Spleen (tissue), 11 donors: ENCODE measurements at regions not wholly inside any gene's neighbourhood (a gene's known extent, or its start where the extent isn't known, plus 50 kb on each side); places are given as distances from the start of the nearest gene placed in this dataset.

Experiments used
- DNase-seq: peaks from one replicate; pipeline ENCODE4 v3.0.0-alpha.2; 2020
- H3K27ac ChIP-seq, 8 donors: fragments of 200-600 bp; sonication (generic) in 7 of 8; 1 replicate in 4 of 8; 2 replicates in 4 of 8; pipeline versions ENCODE4 v1.5.0 to v1.8.0; 2016 to 2021; ENCODE audit warnings: inconsistent platforms in 4 of 8, mild to moderate bottlenecking in 4 of 8, moderate library complexity in 1 of 8
- H3K27me3 ChIP-seq, 7 donors: fragments of 200-600 bp; sonication (generic) in 6 of 7; replicated peaks in 1 of 7; 1 replicate in 4 of 7; 2 replicates in 3 of 7; pipeline versions ENCODE4 v1.5.0 to v1.8.0; 2016 to 2021; ENCODE audit warnings: inconsistent platforms in 3 of 7, mild to moderate bottlenecking in 1 of 7
- H3K36me3 ChIP-seq, 6 donors: fragments of 200-600 bp; sonication (generic) in 5 of 6; 1 replicate in 4 of 6; 2 replicates in 2 of 6; pipeline versions ENCODE4 v1.5.0 to v1.8.0; 2016 to 2021; ENCODE audit warnings: inconsistent platforms in 2 of 6
- H3K4me1 ChIP-seq, 6 donors: fragments of 200-600 bp; sonication (generic) in 5 of 6; 1 replicate in 3 of 6; 2 replicates in 3 of 6; pipeline versions ENCODE4 v1.5.0 to v1.8.0; 2016 to 2021; ENCODE audit warnings: inconsistent platforms in 3 of 6
- H3K4me3 ChIP-seq, 8 donors: fragments of 200-600 bp; sonication (generic) in 7 of 8; 1 replicate in 4 of 8; 2 replicates in 4 of 8; pipeline versions ENCODE4 v1.5.0 to v1.8.0; 2016 to 2021; ENCODE audit warnings: inconsistent platforms in 4 of 8, mild to moderate bottlenecking in 4 of 8, moderate library complexity in 2 of 8
- H3K9me3 ChIP-seq, 8 donors: fragments of 200-600 bp; sonication (generic) in 7 of 8; 1 replicate in 4 of 8; 2 replicates in 4 of 8; pipeline versions ENCODE4 v1.5.0 to v1.8.0; 2016 to 2021; ENCODE audit warnings: inconsistent platforms in 4 of 8
- POLR2A ChIP-seq, 3 donors: fragments of 450-650 bp; IDR thresholded peaks; one replicate each; pipeline ENCODE4 v1.5.1; 2017; ENCODE audit warnings: antibody characterized with exemption in 3 of 3, mild to moderate bottlenecking in 1 of 3
- POLR2AphosphoS5 ChIP-seq, 3 donors: sonication (generic); formaldehyde crosslinking; IDR thresholded peaks; one replicate each; pipeline ENCODE4 v1.5.1; 2017; ENCODE audit warnings: antibody characterized with exemption in 3 of 3
- WGBS, 5 donors: extraction: QIAGEN DNeasy Blood & Tissue Kit in 3 of 5; methylation state at CpG; one replicate each; pipeline versions ENCODE4 v1.1.5 to v1.1.7; 2013 to 2018; 5-methylcytosine and 5-hydroxymethylcytosine counted together
- intact Hi-C: fragments of 100-400 bp; cut with DNase I; formaldehyde crosslinking; loops from one replicate; pipeline ENCODE4 v1.15.0; 2023; ENCODE audit warnings: low total_unique reads
- TF ChIP-seq, protein P1 (sequence below), 11 experiments: fragments of 200-600 bp in 7 of 11; fragments of 450-650 bp in 4 of 11; sonication (generic) in 4 of 11; IDR thresholded peaks in 8 of 11; conservative IDR thresholded peaks in 3 of 11; 1 replicate in 7 of 11; 2 replicates in 4 of 11; pipeline versions ENCODE4 v1.4.0 to v1.8.0; 2016 to 2021; ENCODE audit warnings: antibody characterized with exemption in 11 of 11, inconsistent platforms in 4 of 11, mild to moderate bottlenecking in 1 of 11
- donor health status: healthy with polysubstance abuse.
- donor health status: DM: no; HTN: no; CAD: no; lungs with moderate emphysema.
- donor health status: DM: no; HTN: no; CAD: no.
- donor health status: Bipolar disorder and iron deficiency.
- donor health status: healthy.
- donor health status: DM: no; HTN: no; CAD: no.
- donor health status: DM: yes; HTN: yes; CAD: no.

GRCh38 chr18:66735933-66736332, 132.0 kb upstream of the CDH19 start:
- WGBS, 5 donors = 73 to 91% (median 79%) methylated on average over 1 of the region's 1 CpG
- H3K9me3 ChIP-seq = peaks cover 0 to 10% (median 0%) of the 10 kb centered on the region in 8 donors
- no peaks in the 10 kb centered on the region for H3K4me1 ChIP-seq
- DNase-seq = no peak
- intact Hi-C loops = no loop called here
- TF ChIP-seq POLR2AphosphoS5 (IDR thresholded peaks at IDR 0.05) (no peak), POLR2A (IDR thresholded peaks at IDR 0.05) (no peak)
- TF ChIP-seq, protein P1, sequence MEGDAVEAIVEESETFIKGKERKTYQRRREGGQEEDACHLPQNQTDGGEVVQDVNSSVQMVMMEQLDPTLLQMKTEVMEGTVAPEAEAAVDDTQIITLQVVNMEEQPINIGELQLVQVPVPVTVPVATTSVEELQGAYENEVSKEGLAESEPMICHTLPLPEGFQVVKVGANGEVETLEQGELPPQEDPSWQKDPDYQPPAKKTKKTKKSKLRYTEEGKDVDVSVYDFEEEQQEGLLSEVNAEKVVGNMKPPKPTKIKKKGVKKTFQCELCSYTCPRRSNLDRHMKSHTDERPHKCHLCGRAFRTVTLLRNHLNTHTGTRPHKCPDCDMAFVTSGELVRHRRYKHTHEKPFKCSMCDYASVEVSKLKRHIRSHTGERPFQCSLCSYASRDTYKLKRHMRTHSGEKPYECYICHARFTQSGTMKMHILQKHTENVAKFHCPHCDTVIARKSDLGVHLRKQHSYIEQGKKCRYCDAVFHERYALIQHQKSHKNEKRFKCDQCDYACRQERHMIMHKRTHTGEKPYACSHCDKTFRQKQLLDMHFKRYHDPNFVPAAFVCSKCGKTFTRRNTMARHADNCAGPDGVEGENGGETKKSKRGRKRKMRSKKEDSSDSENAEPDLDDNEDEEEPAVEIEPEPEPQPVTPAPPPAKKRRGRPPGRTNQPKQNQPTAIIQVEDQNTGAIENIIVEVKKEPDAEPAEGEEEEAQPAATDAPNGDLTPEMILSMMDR (IDR thresholded peaks at IDR 0.05 in 8 of 11, conservative IDR thresholded peaks at IDR 0.05 in 3 of 11) = no peak
- no peaks in the 10 kb centered on the region for H3K36me3 ChIP-seq
- H3K4me3 ChIP-seq = no peak overlapping the region
- no peaks in the 10 kb centered on the region for H3K27me3 ChIP-seq
- no peak overlapping the region for H3K27ac ChIP-seq

GRCh38 chr18:66734451-66734850, 130.6 kb upstream of the CDH19 start:
- TF ChIP-seq POLR2AphosphoS5 (IDR thresholded peaks at IDR 0.05) (no peak), POLR2A (IDR thresholded peaks at IDR 0.05) (no peak)
- TF ChIP-seq, protein P1 (IDR thresholded peaks at IDR 0.05 in 8 of 11, conservative IDR thresholded peaks at IDR 0.05 in 3 of 11) = no peak
- Histone ChIP-seq H3K27me3 (no peaks in the 10 kb centered on the region), H3K27ac (no peak overlapping the region), H3K4me1 (no peaks in the 10 kb centered on the region), H3K36me3 (no peaks in the 10 kb centered on the region), H3K9me3 (peaks cover 0 to 10% (median 0%) of the 10 kb centered on the region in 8 donors), H3K4me3 (no peak overlapping the region)
- intact Hi-C loops = no loop called here
- no peak for DNase-seq
- WGBS, 5 donors = 69 to 87% (median 78%) methylated on average over 2 of the region's 2 CpGs

DNA sequence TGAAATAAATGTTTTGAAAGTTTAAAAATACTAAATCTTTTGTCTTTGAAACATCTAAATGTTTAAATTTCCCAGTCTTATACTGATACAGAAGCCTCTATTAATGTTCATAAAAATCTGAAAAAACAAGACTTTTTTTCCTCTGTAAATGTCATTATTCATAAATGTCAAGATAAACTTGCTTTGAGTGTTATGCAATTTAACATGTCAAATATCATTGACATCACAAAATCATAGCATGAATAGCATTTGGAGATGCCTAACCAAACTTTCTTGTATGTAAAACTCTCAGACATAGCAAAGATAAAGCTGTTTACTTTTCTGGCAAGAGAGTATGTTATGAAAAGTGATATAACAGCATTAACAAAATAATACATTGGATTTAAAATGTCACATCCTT, 128.0 kb upstream of the CDH19 start:
- no peaks in the 10 kb centered on the region for H3K27me3 ChIP-seq
- no peak overlapping the region for H3K4me3 ChIP-seq
- peaks cover 0 to 3% (median 0%) of the 10 kb centered on the region in 8 donors for H3K9me3 ChIP-seq
- no peak overlapping the region for H3K27ac ChIP-seq
- H3K4me1 ChIP-seq = no peaks in the 10 kb centered on the region
- no peaks in the 10 kb centered on the region for H3K36me3 ChIP-seq
- TF ChIP-seq, protein P1 (IDR thresholded peaks at IDR 0.05 in 8 of 11, conservative IDR thresholded peaks at IDR 0.05 in 3 of 11) = no peak
- TF ChIP-seq POLR2AphosphoS5 (IDR thresholded peaks at IDR 0.05) (no peak), POLR2A (IDR thresholded peaks at IDR 0.05) (no peak)
- no peak for DNase-seq
- intact Hi-C loops = no loop called here

- Histone ChIP-seq H3K27ac (no peak overlapping the region), H3K27me3 (no peaks in the 10 kb centered on the region), H3K36me3 (no peaks in the 10 kb centered on the region), H3K9me3 (peaks cover 0 to 3% (median 0%) of the 10 kb centered on the region in 8 donors), H3K4me1 (no peaks in the 10 kb centered on the region), H3K4me3 (no peak overlapping the region)
- intact Hi-C loops = no loop called here
- TF ChIP-seq, protein P1 (IDR thresholded peaks at IDR 0.05 in 8 of 11, conservative IDR thresholded peaks at IDR 0.05 in 3 of 11) = no peak
- TF ChIP-seq POLR2AphosphoS5 (IDR thresholded peaks at IDR 0.05) (no peak), POLR2A (IDR thresholded peaks at IDR 0.05) (no peak)
- DNase-seq = no peak
- 73 to 85% (median 82%) methylated on average over 2 of the region's 2 CpGs for WGBS, 5 donors
Observed at GRCh38 chr18:66729442-66730239, 125.8 kb upstream of the CDH19 start.
